GM12872 (cell line): ENCODE measurements at regions not wholly inside any gene's neighbourhood (a gene's known extent, or its start where the extent isn't known, plus 50 kb on each side); places are given as distances from the start of the nearest gene placed in this dataset.

Experiments used
- CTCF ChIP-seq: IDR thresholded peaks from 3 replicates; pipeline ENCODE4 v1.5.1; 2011; ENCODE audit warnings: low read depth, mild to moderate bottlenecking, low read length, moderate library complexity; ENCODE audit not compliant: insufficient read depth

- no peak for TF ChIP-seq CTCF
Observed at GRCh38 chr2:126781806-126782205, 116.9 kb upstream of the TEX51 start.

- TF ChIP-seq CTCF: no peak
Observed at GRCh38 chr2:126782648-126783047, 116.0 kb upstream of the TEX51 start.

GRCh38 chr2:126783341-126783740 lies 115.3 kb upstream of the TEX51 start:
- TF ChIP-seq CTCF: no peak

GRCh38 chr2:126784045-126784444 lies 114.6 kb upstream of the TEX51 start:
- TF ChIP-seq CTCF: no peak

- no peak for TF ChIP-seq CTCF
Observed at GRCh38 chr2:126784621-126785020, 114.1 kb upstream of the TEX51 start.

- TF ChIP-seq CTCF: no peak
Observed at GRCh38 chr2:126785236-126785635, 113.5 kb upstream of the TEX51 start.

GRCh38 chr2:126785862-126786261 lies 112.8 kb upstream of the TEX51 start:
- TF ChIP-seq CTCF: no peak

GRCh38 chr2:126786765-126787164 lies 111.9 kb upstream of the TEX51 start:
- no peak for TF ChIP-seq CTCF
